ENCODE measurements at regions not wholly inside any gene's neighbourhood (a gene's known extent, or its start where the extent isn't known, plus 50 kb on each side); places are given as distances from the start of the nearest gene placed in this dataset.

DNA sequence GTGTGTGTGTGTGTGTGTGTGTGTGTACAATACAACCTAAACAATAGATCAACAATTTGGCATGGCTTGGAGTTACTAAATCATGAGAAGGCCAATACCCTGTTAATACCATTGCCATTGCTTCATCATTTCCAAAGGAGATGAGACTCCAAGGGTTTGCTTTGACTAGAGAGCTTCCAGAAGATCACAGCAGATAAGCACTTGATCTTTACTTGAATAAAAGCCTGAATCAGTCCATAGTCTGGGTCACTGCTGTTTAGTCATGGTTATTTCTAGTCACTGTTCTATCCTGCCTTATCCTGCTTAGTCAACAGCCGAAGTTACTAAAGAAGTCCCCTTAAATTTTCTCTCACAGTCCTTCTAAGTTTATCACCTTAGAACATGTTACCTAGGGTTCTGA lies 58.2 kb downstream of the RAB40AL start:
- TF ChIP-seq ARNT (IDR thresholded peaks at IDR 0.05) = no peak
- no peak for TF ChIP-seq HDGF (IDR thresholded peaks at IDR 0.05; ENCODE audit: borderline replicate concordance)
